ENCODE measurements at regions not wholly inside any gene's neighbourhood (a gene's known extent, or its start where the extent isn't known, plus 50 kb on each side); places are given as distances from the start of the nearest gene placed in this dataset.
A peak's percentile ranks its signal among the peaks of the same experiment; 100 is the strongest.

- DNase-seq (ENCODE audit: low read depth): peak; percentile 68
Measured at GRCh38 chr13:34416971-34417380, 525.1 kb upstream of the NBEA start.

DNA sequence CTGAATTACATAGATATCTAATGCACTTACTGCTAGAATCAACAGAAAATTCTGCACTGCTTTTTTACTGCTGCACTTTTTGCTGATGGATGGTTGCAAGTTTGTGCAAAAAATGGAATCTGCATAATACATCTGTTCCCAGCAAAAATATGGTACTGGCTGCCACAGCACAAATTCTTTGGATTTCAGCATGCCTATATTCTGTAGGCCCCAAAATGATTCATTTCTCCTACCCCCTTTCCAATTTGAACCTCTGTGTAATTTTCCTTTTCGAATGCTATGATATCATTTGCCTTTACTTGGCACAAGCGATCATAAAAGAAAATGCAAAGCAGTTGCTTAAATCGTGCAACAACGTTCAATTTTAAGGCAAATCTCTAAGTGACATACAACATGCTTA lies 524.2 kb upstream of the NBEA start:
- no peak for DNase-seq (ENCODE audit: low read depth)

DNA sequence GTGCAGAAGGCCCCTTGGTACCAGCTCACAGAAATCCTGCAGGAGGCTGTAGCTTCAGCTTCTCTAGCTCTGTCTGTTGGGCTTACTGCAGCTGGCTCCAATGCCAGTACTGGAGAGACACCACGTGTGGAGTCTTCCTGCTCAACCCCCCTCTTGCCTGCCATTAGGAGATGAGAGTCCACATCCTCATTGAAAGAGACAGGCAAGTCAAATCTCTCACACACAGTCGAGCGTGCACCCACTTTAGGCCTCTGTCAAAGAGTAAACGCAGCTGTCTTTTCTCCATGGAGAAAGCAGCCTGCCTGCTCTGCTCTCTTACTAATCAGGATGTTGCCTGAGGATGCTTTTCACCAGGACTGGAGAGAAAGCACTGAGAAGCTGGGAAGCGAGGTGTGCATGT lies 523.0 kb upstream of the NBEA start:
- no peak for DNase-seq (ENCODE audit: low read depth)

DNA sequence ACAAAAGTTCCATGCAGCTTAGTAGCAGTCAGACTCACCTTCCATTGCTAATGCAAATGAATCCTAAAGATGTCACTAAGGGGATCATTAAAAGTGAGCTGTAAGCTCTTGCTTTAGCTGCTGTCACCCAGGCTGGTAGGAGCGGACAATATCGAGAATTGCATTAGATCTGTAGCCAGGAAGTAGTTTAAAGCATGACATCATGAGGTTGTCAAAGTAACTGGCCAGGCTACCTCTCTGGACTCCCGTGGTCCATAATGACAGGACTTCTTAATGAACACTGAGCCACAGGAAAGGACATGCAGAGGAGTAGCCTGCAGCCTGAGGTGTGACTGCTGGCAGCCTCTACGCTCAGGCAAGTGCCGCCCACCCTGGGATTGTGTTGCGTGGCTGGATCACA lies 522.3 kb upstream of the NBEA start:
- DNase-seq (ENCODE audit: low read depth): no peak

GRCh38 chr13:34420702-34421346 lies 521.2 kb upstream of the NBEA start:
- DNase-seq (ENCODE audit: low read depth): no peak

- DNase-seq (ENCODE audit: low read depth): no peak
Measured at GRCh38 chr13:34421347-34421719, 520.7 kb upstream of the NBEA start.

DNA sequence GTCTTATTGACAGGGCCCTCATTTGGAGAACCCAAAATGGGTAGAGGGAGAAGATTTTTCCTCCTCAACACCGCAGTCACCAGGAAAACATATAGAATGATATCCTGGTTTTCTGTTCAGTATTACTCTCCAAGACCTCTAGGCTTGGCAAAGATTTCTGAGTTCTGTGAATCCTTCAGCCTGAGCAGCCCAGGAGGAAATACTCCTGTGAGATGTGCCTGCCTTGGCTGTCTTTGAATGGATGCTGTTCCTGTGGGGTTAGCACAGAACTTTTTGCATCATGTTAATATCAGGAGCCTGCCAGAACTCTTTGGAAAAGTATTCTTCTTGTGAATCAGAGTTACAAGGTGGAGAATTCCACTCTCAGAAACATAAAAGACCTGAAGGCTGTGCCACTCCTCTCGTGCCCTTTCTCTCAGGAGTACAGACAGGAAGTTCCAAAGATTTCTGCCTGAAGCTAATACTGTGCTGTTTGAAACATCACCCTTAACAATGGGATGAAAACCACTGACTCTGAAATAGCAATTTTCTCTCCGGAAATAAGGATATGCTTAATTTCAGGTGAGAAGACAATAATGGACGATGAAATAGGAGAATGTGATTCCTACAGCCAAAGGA lies 520.1 kb upstream of the NBEA start:
- no peak for DNase-seq (ENCODE audit: low read depth)

DNA sequence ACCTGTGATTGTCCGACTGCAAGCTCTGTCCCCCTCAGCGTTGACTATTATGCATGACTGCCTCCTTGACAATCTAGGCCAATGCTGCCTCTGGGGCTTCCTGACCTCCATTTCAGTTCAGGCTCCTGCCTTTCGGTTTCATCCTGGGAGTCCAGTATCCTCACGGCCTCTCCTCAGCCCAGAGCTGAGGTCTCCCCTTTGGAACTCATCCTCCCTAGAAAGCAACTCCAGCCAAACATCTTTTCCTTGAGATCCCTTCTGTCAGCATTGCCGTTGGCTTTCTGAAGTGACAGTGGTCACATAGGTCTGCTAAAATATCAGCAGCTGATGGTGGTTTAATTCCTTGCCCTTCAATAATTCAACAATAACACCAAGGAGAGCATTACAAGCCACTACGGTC lies 519.1 kb upstream of the NBEA start:
- no peak for DNase-seq (ENCODE audit: low read depth)

DNA sequence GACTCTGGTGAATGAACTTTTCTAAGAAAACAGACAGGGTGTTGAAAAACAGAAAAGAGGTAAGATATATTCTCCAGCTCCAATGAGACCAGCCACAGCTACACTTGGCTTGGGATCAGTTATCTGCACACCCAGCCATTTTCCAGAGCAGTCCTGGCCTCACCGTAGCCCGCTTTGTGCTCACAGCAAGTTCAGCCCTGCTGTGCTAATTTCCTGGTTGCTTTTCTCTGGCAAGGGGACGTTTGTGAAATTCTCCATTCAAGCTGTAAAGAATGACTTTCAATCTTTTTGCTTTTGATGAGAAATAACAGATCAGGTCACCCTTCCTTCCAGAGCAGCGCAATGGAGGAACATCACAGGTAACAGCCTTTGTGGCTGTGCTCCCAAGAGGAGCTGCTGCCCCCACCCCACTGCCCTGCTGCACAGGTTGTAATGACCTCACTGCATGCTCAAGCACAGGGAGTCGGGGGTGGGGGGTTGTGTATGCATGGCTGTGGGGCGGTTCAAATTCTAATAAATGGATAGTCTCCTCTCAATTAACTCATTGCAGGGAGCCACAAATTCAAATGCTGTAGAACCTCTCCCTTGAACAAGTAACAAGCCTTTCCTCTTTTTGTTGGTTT lies 516.6 kb upstream of the NBEA start:
- no peak for DNase-seq (ENCODE audit: low read depth)

DNA sequence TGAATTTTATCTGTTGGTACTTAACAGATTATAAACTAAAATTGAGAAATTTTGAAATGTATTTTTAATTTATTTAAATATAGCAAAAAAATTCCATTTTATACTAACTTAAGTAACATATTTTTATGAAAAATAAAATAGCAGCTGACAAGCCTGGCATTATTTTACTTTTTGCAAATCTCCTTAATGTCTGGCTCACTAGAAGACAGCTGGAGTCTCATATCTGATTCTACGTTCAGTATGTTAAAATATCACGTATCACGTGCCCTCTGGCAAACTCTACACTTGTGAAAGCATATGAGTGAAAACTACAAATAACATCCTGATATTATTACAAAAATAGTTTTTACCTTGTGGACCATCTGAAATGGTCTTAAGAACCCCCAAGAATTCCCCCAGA lies 513.2 kb upstream of the NBEA start:
- DNase-seq (ENCODE audit: low read depth): no peak

DNA sequence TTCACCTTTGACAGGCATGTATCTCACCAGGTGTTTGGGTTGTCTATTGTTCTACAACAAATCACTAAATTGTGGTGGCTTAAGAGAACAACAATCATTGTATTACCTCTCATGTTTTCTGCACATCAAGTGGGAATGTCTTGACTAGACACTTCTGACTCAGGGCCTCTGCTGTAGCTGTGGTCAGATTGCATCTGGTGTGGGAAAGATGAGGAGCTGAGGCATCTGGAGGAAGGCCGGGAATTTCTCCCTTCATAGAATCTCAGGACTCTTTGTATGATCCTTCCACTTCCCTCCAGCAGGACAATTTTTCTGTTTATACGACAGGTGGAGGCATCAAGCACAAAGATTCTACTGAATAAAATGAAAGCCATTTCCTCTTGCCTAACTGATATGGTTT lies 511.8 kb upstream of the NBEA start:
- no peak for DNase-seq (ENCODE audit: low read depth)

DNA sequence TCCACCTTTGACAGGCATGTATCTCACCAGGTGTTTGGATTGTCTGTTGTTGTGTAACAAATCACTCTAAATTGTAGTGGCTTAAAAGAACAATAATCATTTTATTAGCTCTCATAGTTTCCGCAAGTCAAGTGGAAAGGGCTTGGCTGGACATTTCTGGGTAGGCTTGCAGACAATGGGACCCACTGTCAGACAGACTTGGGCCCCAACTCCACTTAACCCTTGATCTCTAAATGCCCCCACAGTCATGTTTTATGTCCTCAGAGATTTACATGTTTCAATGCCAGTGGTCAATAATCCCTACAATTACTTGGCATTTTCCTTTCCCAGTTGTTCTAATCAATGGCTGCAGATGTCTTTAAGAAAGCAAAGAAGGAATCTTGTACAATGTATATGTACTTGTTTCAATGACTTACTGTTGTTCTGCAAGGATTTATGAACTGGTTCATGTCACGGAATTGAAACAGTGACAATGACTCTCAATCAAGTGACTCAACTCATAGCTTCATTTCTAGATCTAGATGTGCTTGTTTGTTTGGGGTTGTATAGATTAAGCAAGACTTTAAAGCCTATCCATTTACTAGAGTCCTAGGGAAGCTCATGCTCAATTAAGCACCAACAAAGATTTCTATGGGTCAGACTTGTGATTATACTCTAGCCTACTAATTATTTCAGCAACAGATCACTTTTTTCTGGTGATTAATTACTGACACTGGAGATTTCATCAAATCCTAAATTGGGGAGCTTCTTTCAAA lies 510.1 kb upstream of the NBEA start:
- DNase-seq (ENCODE audit: low read depth): no peak

GRCh38 chr13:34435338-34435737 lies 506.7 kb upstream of the NBEA start:
- DNase-seq (ENCODE audit: low read depth): no peak

- no peak for DNase-seq (ENCODE audit: low read depth)
Measured at GRCh38 chr13:34437873-34438272, 504.2 kb upstream of the NBEA start.

DNA sequence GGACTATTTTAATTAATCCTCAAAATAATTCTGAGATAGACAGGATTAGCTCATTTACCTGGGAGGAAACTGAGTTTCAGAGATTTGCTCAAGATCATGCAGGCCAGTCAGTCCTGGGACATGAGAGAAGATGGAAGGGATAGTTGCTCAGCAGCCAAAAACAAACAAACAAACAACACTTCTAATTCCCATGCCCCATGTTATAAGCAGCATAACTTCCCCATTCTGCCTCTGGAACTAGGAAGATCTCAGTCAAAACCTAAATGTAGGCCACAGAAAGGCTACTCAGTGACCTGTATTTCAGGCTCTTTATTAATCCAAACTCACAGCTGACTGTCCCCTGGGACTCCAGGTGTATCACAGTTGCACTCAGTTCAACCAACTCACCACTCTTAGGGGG lies 489.2 kb upstream of the NBEA start:
- DNase-seq (ENCODE audit: low read depth): no peak

GRCh38 chr13:34458756-34459715 lies 483.0 kb upstream of the NBEA start:
- DNase-seq (ENCODE audit: low read depth): no peak

- no peak for DNase-seq (ENCODE audit: low read depth)
Measured at GRCh38 chr13:34459856-34460255, 482.2 kb upstream of the NBEA start.

DNA sequence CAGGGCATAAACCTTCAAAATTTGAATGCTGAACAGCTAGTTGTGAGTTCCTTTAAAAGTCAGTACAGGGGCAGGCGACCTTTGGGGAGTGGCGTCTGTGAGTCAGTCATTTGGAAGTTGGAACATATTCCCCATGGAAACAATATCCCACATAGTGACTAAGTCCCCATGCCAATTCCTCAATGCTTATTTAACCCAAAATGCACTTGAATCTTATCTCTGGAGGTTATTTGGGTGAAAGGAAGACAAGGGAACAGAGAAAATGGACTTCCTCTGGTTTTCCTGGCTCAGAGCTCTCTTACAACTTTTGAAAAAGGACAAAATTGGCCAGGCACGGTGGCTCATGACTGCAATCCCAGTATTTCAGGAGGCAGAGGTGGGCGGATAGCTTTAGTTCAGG lies 479.2 kb upstream of the NBEA start:
- no peak for DNase-seq (ENCODE audit: low read depth)

DNA sequence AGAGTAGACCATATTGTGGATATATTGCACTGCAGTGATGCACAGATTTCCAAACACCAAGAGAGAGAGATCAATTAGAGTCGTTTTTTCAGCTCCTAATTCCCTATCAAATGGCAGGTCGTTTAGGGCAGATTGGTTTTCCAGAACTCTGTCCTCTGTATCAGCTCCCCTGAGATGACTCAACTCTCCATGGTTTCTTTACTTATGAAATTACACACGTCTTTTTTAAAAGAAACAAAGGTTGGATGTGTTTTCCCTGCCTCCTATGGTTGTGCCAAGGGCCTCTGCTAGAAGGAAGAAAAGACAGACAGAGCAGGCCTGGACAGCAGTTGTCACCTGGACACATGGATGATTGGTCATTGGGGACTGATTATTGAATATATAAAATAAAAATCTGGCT lies 478.1 kb upstream of the NBEA start:
- DNase-seq (ENCODE audit: low read depth): no peak

GRCh38 chr13:34465423-34465922 lies 476.6 kb upstream of the NBEA start:
- no peak for DNase-seq (ENCODE audit: low read depth)

- DNase-seq (ENCODE audit: low read depth): no peak
Measured at GRCh38 chr13:34466301-34466700, 475.8 kb upstream of the NBEA start.

Measured in fibroblast of the conjunctiva (primary cell).